PC-9 (cell line): ENCODE measurements at regions not wholly inside any gene's neighbourhood (a gene's known extent, or its start where the extent isn't known, plus 50 kb on each side); places are given as distances from the start of the nearest gene placed in this dataset.

ENCODE experiments used
- BruUV-seq: library from RNA; stranded (reverse); fragments of 400-500 nt; replicated peaks from 2 replicates; lab custom pipeline; 2021; lab: Mats Ljungman, UMichigan
- CTCF ChIA-PET: fragments of 300-600 bp; sonication (Branson Sonifier 250); formaldehyde crosslinking; loops from one replicate; lab custom pipeline; 2022; ENCODE audit warnings: antibody characterized with exemption; lab: Charles Lee
- POLR2A ChIA-PET: fragments of 300-600 bp; sonication (Branson Sonifier 250); formaldehyde crosslinking; loops from one replicate; lab custom pipeline; 2022; ENCODE audit warnings: antibody characterized with exemption; ENCODE audit not compliant: unreplicated experiment; lab: Charles Lee
- DNase-seq, 2 experiments: peaks; one replicate each; pipeline versions ENCODE4 v3.0.0 to v3.0.0-alpha.2; 2015 to 2022; ENCODE audit warnings: mixed read lengths in 1 of 2
- H2AFZ ChIP-seq: fragments of 200-600 bp; sonication (generic); 2 replicates; pipeline ENCODE4 v1.8.1; 2017; ENCODE audit warnings: antibody characterized with exemption
- H3F3A ChIP-seq: fragments of 200-600 bp; sonication (generic); 2 replicates; pipeline ENCODE4 v1.8.1; 2017; ENCODE audit warnings: antibody characterized with exemption, mild to moderate bottlenecking, low read depth; ENCODE audit not compliant: insufficient read depth
- H3K27ac ChIP-seq: fragments of 200-600 bp; sonication (generic); 2 replicates; pipeline ENCODE4 v1.6.1; 2016; ENCODE audit warnings: mixed run types
- H3K27me3 ChIP-seq: fragments of 200-600 bp; sonication (generic); 2 replicates; pipeline ENCODE4 v1.6.1; 2016; ENCODE audit warnings: low read depth, mixed run types; ENCODE audit not compliant: insufficient read depth
- H3K36me3 ChIP-seq: fragments of 200-600 bp; sonication (generic); 2 replicates; pipeline ENCODE4 v1.6.1; 2016; ENCODE audit warnings: low read depth, mixed run types
- H3K4me1 ChIP-seq: fragments of 200-600 bp; sonication (generic); replicated peaks from 2 replicates; pipeline ENCODE4 v1.6.1; 2016; ENCODE audit warnings: mixed run types; ENCODE audit not compliant: insufficient read depth
- H3K4me2 ChIP-seq: fragments of 200-600 bp; sonication (generic); 2 replicates; pipeline ENCODE4 v1.6.1; 2017; ENCODE audit warnings: mixed run types
- H3K4me3 ChIP-seq: fragments of 200-600 bp; sonication (generic); 2 replicates; pipeline ENCODE4 v1.6.1; 2016; ENCODE audit warnings: mixed run types
- H3K79me2 ChIP-seq: fragments of 200-600 bp; sonication (generic); 2 replicates; pipeline ENCODE4 v1.6.1; 2017; ENCODE audit warnings: low read depth, mixed run types
- H3K9me2 ChIP-seq: fragments of 200-600 bp; sonication (generic); 2 replicates; pipeline ENCODE4 v1.8.1; 2017; ENCODE audit warnings: mild to moderate bottlenecking; ENCODE audit not compliant: insufficient read depth
- H3K9me3 ChIP-seq: fragments of 200-600 bp; sonication (generic); 2 replicates; pipeline ENCODE4 v1.8.1; 2016; ENCODE audit warnings: low read depth; ENCODE audit not compliant: insufficient read depth
- H4K20me1 ChIP-seq: fragments of 200-600 bp; sonication (generic); 2 replicates; pipeline ENCODE4 v1.8.1; 2017; ENCODE audit not compliant: insufficient read depth
- CTCF ChIP-seq: fragments of 200-600 bp; sonication (generic); conservative IDR thresholded peaks from 2 replicates; pipeline ENCODE4 v1.6.1; 2017; ENCODE audit warnings: mixed run types, antibody characterized with exemption, mild to moderate bottlenecking, moderate library complexity
- EZH2 ChIP-seq: fragments of 200-600 bp; sonication (generic); IDR thresholded peaks from 2 replicates; pipeline ENCODE4 v1.8.0; 2017; ENCODE audit warnings: antibody characterized with exemption, low read depth
- intact Hi-C: fragments of 100-400 bp; cut with micrococcal nuclease; formaldehyde crosslinking; loops from one replicate; pipeline ENCODE4 v1.10.0; 2022; ENCODE audit not compliant: unreplicated experiment

DNA sequence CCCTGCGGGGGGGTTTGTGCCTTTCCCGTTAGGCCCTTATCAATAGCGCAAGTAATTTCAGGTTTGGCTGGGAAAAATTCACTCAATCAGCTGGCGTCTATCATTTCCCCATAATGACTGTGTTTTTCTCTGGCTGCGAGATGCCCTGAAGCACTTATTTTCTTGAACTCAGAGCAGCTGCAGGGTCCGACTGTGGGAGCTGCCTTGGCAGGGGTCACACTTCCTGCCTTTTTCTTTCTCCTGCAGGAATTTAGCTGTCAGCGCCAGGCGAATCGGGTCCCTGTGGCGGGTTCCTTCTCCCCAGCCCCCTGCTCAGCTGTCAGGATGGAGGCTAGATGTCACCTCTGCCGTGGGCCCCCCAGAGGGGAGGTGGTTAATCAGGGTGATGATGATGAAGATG is 81.3 kb upstream of the HPCAL1 start:
- Histone ChIP-seq H3K4me1 (peaks cover 19% of the 10 kb centered on the region; the same call in 1 of the 2 replicates), H2AFZ (no peak overlapping the region), H3K9me3 (no peaks in the 10 kb centered on the region), H3K27ac (no peak overlapping the region), H3K79me2 (no peaks in the 10 kb centered on the region), H3K27me3 (no peaks in the 10 kb centered on the region), H3F3A (0 out of 2 replicates have a peak, but pooled peaks cover 5% of the 10 kb centered on the region), H3K9me2 (no peaks in the 10 kb centered on the region), H3K4me3 (no peak overlapping the region), H3K4me2 (peak overlapping the region; percentile 52), H3K36me3 (no peaks in the 10 kb centered on the region), H4K20me1 (no peaks in the 10 kb centered on the region)
- intact Hi-C loops = loop anchor here (2.0 kb wide), 1 partner anchor 187 kb away; no protein-coding TSS in a partner anchor
- DNase-seq = no peak
- POLR2A ChIA-PET = no interaction called here
- TF ChIP-seq EZH2 = no peak
- no peak for TF ChIP-seq CTCF
- BruUV-seq = no TSS peak
- CTCF ChIA-PET = interaction anchor here (0.5 kb wide), 1 partner anchor 1596 kb away, joined by 6 read pairs; no protein-coding TSS in a partner anchor

- TF ChIP-seq CTCF (no peak), EZH2 (no peak)
- H3K9me3 ChIP-seq = no peaks in the 10 kb centered on the region
- no peaks in the 10 kb centered on the region for H4K20me1 ChIP-seq
- 0 out of 2 replicates have a peak, but pooled peaks cover 5% of the 10 kb centered on the region for H3F3A ChIP-seq
- H3K4me3 ChIP-seq = no peak overlapping the region
- DNase-seq = no peak
- H2AFZ ChIP-seq = no peak overlapping the region
- intact Hi-C loops = loop anchor here (2.0 kb wide), 1 partner anchor 187 kb away; no protein-coding TSS in a partner anchor
- H3K36me3 ChIP-seq = no peaks in the 10 kb centered on the region
- ChIA-PET POLR2A (no interaction called here), CTCF (interaction anchor here (0.6 kb wide), 1 partner anchor 9 kb away, joined by 17 read pairs; no protein-coding TSS in a partner anchor)
- no peaks in the 10 kb centered on the region for H3K27me3 ChIP-seq
- no peak overlapping the region for H3K27ac ChIP-seq
- no peaks in the 10 kb centered on the region for H3K9me2 ChIP-seq
- H3K79me2 ChIP-seq = no peaks in the 10 kb centered on the region
- peaks cover 19% of the 10 kb centered on the region; the same call in 1 of the 2 replicates for H3K4me1 ChIP-seq
- H3K4me2 ChIP-seq = no peak overlapping the region
- no TSS peak for BruUV-seq
These were observed 80.5 kb upstream of the HPCAL1 start for GRCh38 chr2:10221976-10222870.

DNA sequence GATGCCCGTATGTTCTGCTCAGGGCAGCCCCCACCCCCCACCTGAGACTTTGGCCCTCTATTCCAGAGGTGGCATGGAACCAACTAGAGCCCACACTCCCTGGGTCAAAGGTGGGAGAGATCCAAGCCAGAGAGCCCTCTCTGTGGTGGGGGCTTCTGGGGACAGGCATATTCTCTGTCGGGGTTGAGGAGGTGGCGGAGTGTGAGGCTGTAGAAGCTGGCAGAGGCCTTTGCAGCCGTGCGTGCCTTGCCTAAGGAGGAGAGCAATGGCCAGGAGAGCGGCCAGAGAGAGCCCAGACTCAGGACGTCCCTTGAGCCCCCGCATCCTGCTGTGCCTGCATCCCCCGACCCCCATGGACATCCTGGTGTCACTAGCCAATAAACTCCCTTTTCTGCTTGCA is 79.2 kb upstream of the HPCAL1 start:
- ChIA-PET CTCF (no interaction called here), POLR2A (no interaction called here)
- no peaks in the 10 kb centered on the region for H3K27me3 ChIP-seq
- no peak for TF ChIP-seq CTCF
- no peak for TF ChIP-seq EZH2
- no peaks in the 10 kb centered on the region for H3K9me3 ChIP-seq
- no peaks in the 10 kb centered on the region for H4K20me1 ChIP-seq
- H3F3A ChIP-seq = 0 out of 2 replicates have a peak, but pooled peaks cover 5% of the 10 kb centered on the region
- H3K4me1 ChIP-seq = peaks cover 19% of the 10 kb centered on the region; the same call in 1 of the 2 replicates
- H3K79me2 ChIP-seq = no peaks in the 10 kb centered on the region
- no TSS peak for BruUV-seq
- DNase-seq = no peak
- no peak overlapping the region for H3K27ac ChIP-seq
- no peak overlapping the region for H3K4me3 ChIP-seq
- intact Hi-C loops = no loop called here
- no peaks in the 10 kb centered on the region for H3K36me3 ChIP-seq
- H3K9me2 ChIP-seq = no peaks in the 10 kb centered on the region
- no peak overlapping the region for H2AFZ ChIP-seq
- H3K4me2 ChIP-seq = no peak overlapping the region
